OCI-LY7 (cell line): ENCODE measurements at regions not wholly inside any gene's neighbourhood (a gene's known extent, or its start where the extent isn't known, plus 50 kb on each side); places are given as distances from the start of the nearest gene placed in this dataset.

Experiments
- BruUV-seq: library from RNA; stranded (reverse); fragments of 400-500 nt; replicated peaks from 2 replicates; lab custom pipeline; 2021; lab: Mats Ljungman, UMichigan
- CTCF ChIA-PET: fragments of 300-600 bp; sonication (Branson Sonifier 250); formaldehyde crosslinking; loops from one replicate; lab custom pipeline; 2022; ENCODE audit warnings: antibody characterized with exemption; ENCODE audit not compliant: unreplicated experiment; lab: Charles Lee
- POLR2A ChIA-PET: fragments of 300-600 bp; sonication (Branson Sonifier 250); formaldehyde crosslinking; loops from one replicate; lab custom pipeline; 2022; ENCODE audit warnings: antibody characterized with exemption; lab: Charles Lee
- DNase-seq: peaks from one replicate; pipeline ENCODE4 v3.0.0-alpha.2; 2015; ENCODE audit warnings: low spot score
- H2AFZ ChIP-seq: fragments of 200-600 bp; sonication (generic), shearing (Covaris generic); 2 replicates; pipeline ENCODE4 v1.6.1; 2014; ENCODE audit warnings: mild to moderate bottlenecking, antibody characterized with exemption, low read length, moderate library complexity
- H3K27ac ChIP-seq: fragments of 200-600 bp; sonication (generic); 2 replicates; pipeline ENCODE4 v1.5.1; 2014; ENCODE audit warnings: mixed run types, low read depth, mild to moderate bottlenecking, moderate library complexity, low read length, inconsistent platforms; ENCODE audit not compliant: poor library complexity, severe bottlenecking
- H3K36me3 ChIP-seq: fragments of 200-600 bp; sonication (generic); 2 replicates; pipeline ENCODE4 v1.6.1; 2014; ENCODE audit warnings: mild to moderate bottlenecking, antibody characterized with exemption, low read length, moderate library complexity, mixed read lengths; ENCODE audit not compliant: insufficient read depth
- H3K4me1 ChIP-seq: fragments of 200-600 bp; sonication (generic); 2 replicates; pipeline ENCODE4 v1.5.1; 2014; ENCODE audit warnings: mild to moderate bottlenecking, low read length; ENCODE audit not compliant: insufficient read depth, poor library complexity, severe bottlenecking
- H3K4me2 ChIP-seq: fragments of 200-600 bp; sonication (generic); 2 replicates; pipeline ENCODE4 v1.6.1; 2014; ENCODE audit warnings: mild to moderate bottlenecking, low read length
- H3K4me3 ChIP-seq: fragments of 200-600 bp; sonication (generic); 2 replicates; pipeline ENCODE4 v1.5.1; 2014; ENCODE audit warnings: mild to moderate bottlenecking, low read depth, low read length; ENCODE audit not compliant: poor library complexity, severe bottlenecking
- H3K79me2 ChIP-seq: fragments of 200-600 bp; sonication (generic); 2 replicates; pipeline ENCODE4 v1.6.1; 2016; ENCODE audit warnings: low read depth, mild to moderate bottlenecking, low read length, moderate library complexity, mixed read lengths; ENCODE audit not compliant: insufficient read depth
- H3K9me2 ChIP-seq: fragments of 200-600 bp; sonication (generic); 2 replicates; pipeline ENCODE4 v1.6.1; 2016; ENCODE audit warnings: mild to moderate bottlenecking, low read length, mixed read lengths; ENCODE audit not compliant: insufficient read depth
- H3K9me3 ChIP-seq: fragments of 200-600 bp; sonication (generic); 2 replicates; pipeline ENCODE4 v1.6.1; 2014; ENCODE audit warnings: mild to moderate bottlenecking, mixed run types, low read length, mixed read lengths
- H4K20me1 ChIP-seq: fragments of 200-600 bp; sonication (generic); 2 replicates; pipeline ENCODE4 v1.6.1; 2014; ENCODE audit warnings: mild to moderate bottlenecking, antibody characterized with exemption, low read length, moderate library complexity, mixed read lengths; ENCODE audit not compliant: insufficient read depth
- CTCF ChIP-seq: fragments of 200-600 bp; sonication (generic); conservative IDR thresholded peaks from 2 replicates; pipeline ENCODE4 v1.5.1; 2014; ENCODE audit warnings: mild to moderate bottlenecking, antibody characterized with exemption, low read length, moderate library complexity, mixed read lengths
- EZH2phosphoT487 ChIP-seq: fragments of 200-600 bp; sonication (generic); IDR thresholded peaks from 2 replicates; pipeline ENCODE4 v1.6.1; 2018; ENCODE audit warnings: low read depth, borderline replicate concordance, mild to moderate bottlenecking, mixed run types, antibody characterized with exemption, low read length, moderate library complexity, mixed read lengths
- intact Hi-C: fragments of 100-400 bp; cut with micrococcal nuclease; formaldehyde crosslinking; loops from one replicate; pipeline ENCODE4 v1.10.0; 2022; ENCODE audit not compliant: unreplicated experiment

- Histone ChIP-seq H3K4me2 (no peak overlapping the region), H3K36me3 (no peaks in the 10 kb centered on the region), H3K9me3 (no peaks in the 10 kb centered on the region), H3K27ac (no peak overlapping the region), H3K9me2 (no peaks in the 10 kb centered on the region), H3K4me1 (no peaks in the 10 kb centered on the region), H2AFZ (no peak overlapping the region), H4K20me1 (no peaks in the 10 kb centered on the region), H3K79me2 (no peaks in the 10 kb centered on the region), H3K4me3 (no peak overlapping the region)
- ChIA-PET CTCF (no interaction called here), POLR2A (no interaction called here)
- BruUV-seq = no TSS peak
- intact Hi-C loops = no loop called here
- DNase-seq = no peak
- no peak for TF ChIP-seq CTCF
Measured at GRCh38 chr5:113875096-113875495, 361.6 kb downstream of the YTHDC2 start.

- CTCF ChIA-PET = no interaction called here
Measured at GRCh38 chr5:113891491-113891890, 378.0 kb downstream of the YTHDC2 start.

GRCh38 chr5:113896789-113897188, 383.3 kb downstream of the YTHDC2 start:
- Histone ChIP-seq H3K27ac (no peak overlapping the region), H4K20me1 (no peaks in the 10 kb centered on the region), H3K36me3 (no peaks in the 10 kb centered on the region), H3K4me1 (no peaks in the 10 kb centered on the region), H2AFZ (no peak overlapping the region), H3K79me2 (no peaks in the 10 kb centered on the region), H3K4me2 (no peak overlapping the region), H3K9me2 (no peaks in the 10 kb centered on the region), H3K9me3 (no peaks in the 10 kb centered on the region), H3K4me3 (no peak overlapping the region)
- TF ChIP-seq CTCF = no peak
- no peak for TF ChIP-seq EZH2phosphoT487
- ChIA-PET CTCF (no interaction called here), POLR2A (no interaction called here)
- DNase-seq = no peak
- BruUV-seq = no TSS peak
- intact Hi-C loops = no loop called here

More at GRCh38 chr5:113891491-113891890, 378.0 kb downstream of the YTHDC2 start:
- H3K79me2 ChIP-seq = no peaks in the 10 kb centered on the region
- no peak overlapping the region for H2AFZ ChIP-seq
- POLR2A ChIA-PET = interaction anchor here (0.6 kb wide), 1 partner anchor 147 kb away, joined by 3 read pairs; no protein-coding TSS in a partner anchor
- no peaks in the 10 kb centered on the region for H3K4me1 ChIP-seq
- no peak for TF ChIP-seq EZH2phosphoT487
- no peak for TF ChIP-seq CTCF
- H3K9me3 ChIP-seq = no peaks in the 10 kb centered on the region
- H3K9me2 ChIP-seq = no peaks in the 10 kb centered on the region
- no peak for DNase-seq
- H3K36me3 ChIP-seq = no peaks in the 10 kb centered on the region
- no peak overlapping the region for H3K27ac ChIP-seq
- intact Hi-C loops = no loop called here
- H3K4me2 ChIP-seq = no peak overlapping the region
- H4K20me1 ChIP-seq = no peaks in the 10 kb centered on the region
- no peak overlapping the region for H3K4me3 ChIP-seq
- BruUV-seq = no TSS peak
